PC-3 (cell line): ENCODE measurements at regions not wholly inside any gene's neighbourhood (a gene's known extent, or its start where the extent isn't known, plus 50 kb on each side); places are given as distances from the start of the nearest gene placed in this dataset.

Experiments
- ATAC-seq: fragments of 200-7000 bp; cut with Tn5 transposase; 2 replicates; pipeline ENCODE4 v1.9.1; 2020; ENCODE audit warnings: mild to moderate bottlenecking, moderate library complexity
- BruUV-seq: library from RNA; stranded (reverse); fragments of 400-500 nt; replicated peaks from 2 replicates; lab custom pipeline; 2021; lab: Mats Ljungman, UMichigan
- CTCF ChIA-PET: fragments of 300-600 bp; sonication (Branson Sonifier 250); formaldehyde crosslinking; loops from one replicate; lab custom pipeline; 2022; ENCODE audit warnings: antibody characterized with exemption; lab: Charles Lee
- POLR2A ChIA-PET: fragments of 300-600 bp; sonication (Branson Sonifier 250); formaldehyde crosslinking; loops from one replicate; lab custom pipeline; 2022; ENCODE audit warnings: antibody characterized with exemption; ENCODE audit not compliant: unreplicated experiment; lab: Charles Lee
- DNase-seq: peaks from one replicate; pipeline ENCODE4 v3.0.0-alpha.2; 2015
- H2AFZ ChIP-seq: fragments of 300-600 bp; sonication (generic); 2 replicates; pipeline ENCODE4 v1.6.0; 2016; ENCODE audit warnings: antibody characterized with exemption, low read length
- H3F3A ChIP-seq: fragments of 300-600 bp; sonication (generic); one replicate; pipeline ENCODE4 v1.6.0; 2017; ENCODE audit warnings: antibody characterized with exemption, low read length, control low read depth, mild to moderate bottlenecking; ENCODE audit not compliant: unreplicated experiment
- H3K27ac ChIP-seq: fragments of 300-600 bp; sonication (generic); 2 replicates; pipeline ENCODE4 v1.5.1; 2016; ENCODE audit warnings: mild to moderate bottlenecking, low read length
- H3K27me3 ChIP-seq: fragments of 300-600 bp; sonication (generic); 2 replicates; pipeline ENCODE4 v1.6.1; 2016; ENCODE audit warnings: low read length, mixed read lengths
- H3K36me3 ChIP-seq: fragments of 300-600 bp; sonication (generic); 2 replicates; pipeline ENCODE4 v1.6.1; 2016; ENCODE audit warnings: low read depth, mixed run types, low read length, mixed read lengths
- H3K4me1 ChIP-seq: fragments of 300-600 bp; sonication (generic); 2 replicates; pipeline ENCODE4 v1.5.1; 2016; ENCODE audit warnings: low read length; ENCODE audit not compliant: insufficient read depth
- H3K4me2 ChIP-seq: fragments of 300-600 bp; sonication (generic); 2 replicates; pipeline ENCODE4 v1.6.0; 2016; ENCODE audit warnings: low read length
- H3K4me3 ChIP-seq: fragments of 300-600 bp; sonication (generic); 2 replicates; pipeline ENCODE4 v1.5.1; 2016; ENCODE audit warnings: mild to moderate bottlenecking, low read length, mixed read lengths
- H3K79me2 ChIP-seq: fragments of 300-600 bp; sonication (generic); 2 replicates; pipeline ENCODE4 v1.6.1; 2017; ENCODE audit warnings: low read length, mixed read lengths
- H3K9ac ChIP-seq: fragments of 300-600 bp; sonication (generic); 2 replicates; pipeline ENCODE4 v1.6.0; 2016; ENCODE audit warnings: mild to moderate bottlenecking, low read length
- H3K9me2 ChIP-seq: fragments of 300-600 bp; sonication (generic); replicated peaks from 2 replicates; pipeline ENCODE4 v1.6.1; 2016; ENCODE audit warnings: mixed run types, low read length, mixed read lengths
- H3K9me3 ChIP-seq: fragments of 300-600 bp; sonication (generic); 2 replicates; pipeline ENCODE4 v1.6.1; 2016; ENCODE audit warnings: low read length, mixed read lengths
- H4K20me1 ChIP-seq: fragments of 300-600 bp; sonication (generic); 2 replicates; pipeline ENCODE4 v1.6.1; 2016; ENCODE audit warnings: low read length, mixed read lengths
- EZH2 ChIP-seq: fragments of 300-600 bp; sonication (generic); IDR thresholded peaks from one replicate; pipeline ENCODE4 v1.6.1; 2017; ENCODE audit warnings: antibody characterized with exemption, mild to moderate bottlenecking, low read length; ENCODE audit not compliant: unreplicated experiment
- EZH2phosphoT487 ChIP-seq: fragments of 300-600 bp; sonication (generic); IDR thresholded peaks from 2 replicates; pipeline ENCODE4 v1.6.1; 2018; ENCODE audit warnings: mild to moderate bottlenecking, antibody characterized with exemption, low read length, borderline replicate concordance
- intact Hi-C: fragments of 100-400 bp; cut with micrococcal nuclease; formaldehyde crosslinking; loops from 2 replicates; pipeline ENCODE4 v1.9.0; 2023
- TF ChIP-seq, protein P1 (sequence below): fragments of 300-600 bp; sonication (generic); conservative IDR thresholded peaks from 2 replicates; pipeline ENCODE4 v1.5.1; 2017; ENCODE audit warnings: antibody characterized with exemption, low read depth, mild to moderate bottlenecking, low read length

- H3F3A ChIP-seq: no peaks in the 10 kb centered on the region
- H2AFZ ChIP-seq: no peak overlapping the region
- no peak overlapping the region for H3K9ac ChIP-seq
- intact Hi-C loops: no loop called here
- H3K4me2 ChIP-seq: no peak overlapping the region
- POLR2A ChIA-PET: no interaction called here
- no peaks in the 10 kb centered on the region for H3K79me2 ChIP-seq
- TF ChIP-seq, protein P1, sequence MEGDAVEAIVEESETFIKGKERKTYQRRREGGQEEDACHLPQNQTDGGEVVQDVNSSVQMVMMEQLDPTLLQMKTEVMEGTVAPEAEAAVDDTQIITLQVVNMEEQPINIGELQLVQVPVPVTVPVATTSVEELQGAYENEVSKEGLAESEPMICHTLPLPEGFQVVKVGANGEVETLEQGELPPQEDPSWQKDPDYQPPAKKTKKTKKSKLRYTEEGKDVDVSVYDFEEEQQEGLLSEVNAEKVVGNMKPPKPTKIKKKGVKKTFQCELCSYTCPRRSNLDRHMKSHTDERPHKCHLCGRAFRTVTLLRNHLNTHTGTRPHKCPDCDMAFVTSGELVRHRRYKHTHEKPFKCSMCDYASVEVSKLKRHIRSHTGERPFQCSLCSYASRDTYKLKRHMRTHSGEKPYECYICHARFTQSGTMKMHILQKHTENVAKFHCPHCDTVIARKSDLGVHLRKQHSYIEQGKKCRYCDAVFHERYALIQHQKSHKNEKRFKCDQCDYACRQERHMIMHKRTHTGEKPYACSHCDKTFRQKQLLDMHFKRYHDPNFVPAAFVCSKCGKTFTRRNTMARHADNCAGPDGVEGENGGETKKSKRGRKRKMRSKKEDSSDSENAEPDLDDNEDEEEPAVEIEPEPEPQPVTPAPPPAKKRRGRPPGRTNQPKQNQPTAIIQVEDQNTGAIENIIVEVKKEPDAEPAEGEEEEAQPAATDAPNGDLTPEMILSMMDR: no peak
- TF ChIP-seq EZH2phosphoT487: no peak
- no peak for TF ChIP-seq EZH2
- no peak overlapping the region for H3K27ac ChIP-seq
- H3K9me2 ChIP-seq: no peaks in the 10 kb centered on the region
- H3K27me3 ChIP-seq: peaks cover 21% of the 10 kb centered on the region
- ATAC-seq (no peak), DNase-seq (no peak)
- no TSS peak for BruUV-seq
- no peaks in the 10 kb centered on the region for H3K4me1 ChIP-seq
- CTCF ChIA-PET: no interaction called here
- H3K36me3 ChIP-seq: no peaks in the 10 kb centered on the region
- H3K9me3 ChIP-seq: no peaks in the 10 kb centered on the region
- H3K4me3 ChIP-seq: no peak overlapping the region
- H4K20me1 ChIP-seq: no peaks in the 10 kb centered on the region
Measured at GRCh38 chr2:20914087-20914486, 91.2 kb upstream of the LDAH start.

GRCh38 chr2:20913491-20913890 is 90.6 kb upstream of the LDAH start:
- Histone ChIP-seq H3K79me2 (no peaks in the 10 kb centered on the region), H3K27ac (no peak overlapping the region), H3K4me3 (no peak overlapping the region), H3K9me3 (no peaks in the 10 kb centered on the region), H2AFZ (no peak overlapping the region), H3K27me3 (peaks cover 15% of the 10 kb centered on the region), H4K20me1 (no peaks in the 10 kb centered on the region), H3K36me3 (no peaks in the 10 kb centered on the region), H3K4me2 (no peak overlapping the region), H3F3A (no peaks in the 10 kb centered on the region), H3K9ac (no peak overlapping the region), H3K4me1 (no peaks in the 10 kb centered on the region), H3K9me2 (no peaks in the 10 kb centered on the region)
- intact Hi-C loops: no loop called here
- DNase-seq: no peak
- ChIA-PET POLR2A (no interaction called here), CTCF (no interaction called here)
- no TSS peak for BruUV-seq
- TF ChIP-seq EZH2phosphoT487 (no peak), EZH2 (no peak)
- TF ChIP-seq, protein P1: no peak
- no peak for ATAC-seq

GRCh38 chr2:20900052-20900636 is 77.2 kb upstream of the LDAH start:
- no peaks in the 10 kb centered on the region for H3F3A ChIP-seq
- BruUV-seq: no TSS peak
- H3K9me3 ChIP-seq: no peaks in the 10 kb centered on the region
- DNase-seq (no peak), ATAC-seq (no peak)
- H3K9ac ChIP-seq: no peak overlapping the region
- H3K9me2 ChIP-seq: no peaks in the 10 kb centered on the region
- H3K4me3 ChIP-seq: no peak overlapping the region
- no peak overlapping the region for H2AFZ ChIP-seq
- H3K4me1 ChIP-seq: no peaks in the 10 kb centered on the region
- CTCF ChIA-PET: no interaction called here
- H4K20me1 ChIP-seq: no peaks in the 10 kb centered on the region
- no peaks in the 10 kb centered on the region for H3K79me2 ChIP-seq
- POLR2A ChIA-PET: no interaction called here
- no peaks in the 10 kb centered on the region for H3K36me3 ChIP-seq
- H3K27ac ChIP-seq: no peak overlapping the region
- TF ChIP-seq EZH2 (no peak), EZH2phosphoT487 (no peak)
- TF ChIP-seq, protein P1: no peak
- intact Hi-C loops: no loop called here
- H3K4me2 ChIP-seq: no peak overlapping the region
- peaks cover 45% of the 10 kb centered on the region for H3K27me3 ChIP-seq
